ENCODE measurements at regions not wholly inside any gene's neighbourhood (a gene's known extent, or its start where the extent isn't known, plus 50 kb on each side); places are given as distances from the start of the nearest gene placed in this dataset.
"Not testable (repeated sequence)": the region's sequence is repeated elsewhere in the genome, so short reads cannot be mapped to it uniquely, and the experiment has no call there.

DNA sequence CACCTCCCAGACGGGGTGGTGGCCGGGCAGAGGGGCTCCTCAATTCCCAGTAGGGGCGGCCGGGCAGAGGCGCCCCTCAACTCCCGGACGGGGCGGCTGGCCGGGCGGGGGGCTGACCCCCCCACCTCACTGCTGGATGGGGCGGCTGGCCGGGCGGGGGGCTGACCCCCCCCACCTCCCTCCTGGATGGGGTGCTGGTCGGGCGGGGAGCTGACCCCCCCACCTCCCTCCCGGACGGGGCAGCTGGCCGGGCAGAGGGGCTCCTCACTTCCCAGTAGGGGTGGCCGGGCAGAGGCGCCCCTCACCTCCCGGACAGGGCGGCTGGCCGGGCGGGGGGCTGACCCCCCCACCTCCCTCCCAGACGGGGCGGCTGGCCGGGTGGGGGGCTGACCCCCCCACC, 148.8 kb upstream of the CCZ1B start:
- H3K27me3 ChIP-seq (replicated peaks; ENCODE audit: control insufficient read depth, insufficient read depth, low read length); H3K4me1 ChIP-seq; CTCF ChIA-PET; H3K4me3 ChIP-seq (ENCODE audit: low read depth, low read length); H3K9me3 ChIP-seq; H3K36me3 Mint-ChIP-seq (ENCODE audit: insufficient read depth, unreplicated experiment); H3K4me3 Mint-ChIP-seq (ENCODE audit: unreplicated experiment); H3K27me3 Mint-ChIP-seq (ENCODE audit: insufficient read depth, unreplicated experiment); H3K27ac Mint-ChIP-seq (ENCODE audit: unreplicated experiment); DNase-seq; intact Hi-C loops (cut with micrococcal nuclease; ENCODE audit: unreplicated experiment); POLR2A ChIA-PET; BruUV-seq (replicated peaks); H3K36me3 ChIP-seq (ENCODE audit: control insufficient read depth, insufficient read depth, low read length); H3K4me1 Mint-ChIP-seq (ENCODE audit: low read depth, unreplicated experiment): not testable (repeated sequence)
- peaks cover 31% of the 10 kb centered on the region for H3K9me3 Mint-ChIP-seq (ENCODE audit: unreplicated experiment)

DNA sequence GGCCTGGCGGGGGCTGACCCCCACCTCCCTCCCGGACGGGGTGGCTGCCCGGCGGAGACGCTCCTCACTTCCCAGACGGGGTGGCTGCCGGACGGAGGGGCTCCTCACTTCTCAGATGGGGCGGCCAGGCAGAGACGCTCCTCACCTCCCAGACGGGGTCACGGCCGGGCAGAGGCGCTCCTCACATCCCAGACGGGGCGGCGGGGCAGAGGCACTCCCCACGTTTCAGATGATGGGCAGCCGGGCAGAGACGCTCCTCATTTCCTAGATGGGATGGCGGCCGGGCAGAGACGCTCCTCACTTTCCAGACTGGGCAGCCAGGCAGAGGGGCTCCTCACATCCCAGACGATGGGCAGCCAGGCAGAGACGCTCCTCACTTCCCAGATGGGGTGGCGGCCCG, 149.3 kb upstream of the CCZ1B start:
- DNase-seq; CTCF ChIA-PET; H3K4me3 ChIP-seq (ENCODE audit: low read depth, low read length); H3K4me1 ChIP-seq; H3K4me3 Mint-ChIP-seq (ENCODE audit: unreplicated experiment); POLR2A ChIA-PET; H3K9me3 ChIP-seq; intact Hi-C loops (cut with micrococcal nuclease; ENCODE audit: unreplicated experiment); H3K27me3 ChIP-seq (replicated peaks; ENCODE audit: control insufficient read depth, insufficient read depth, low read length); H3K36me3 Mint-ChIP-seq (ENCODE audit: insufficient read depth, unreplicated experiment); H3K36me3 ChIP-seq (ENCODE audit: control insufficient read depth, insufficient read depth, low read length); H3K4me1 Mint-ChIP-seq (ENCODE audit: low read depth, unreplicated experiment); H3K27me3 Mint-ChIP-seq (ENCODE audit: insufficient read depth, unreplicated experiment); H3K27ac Mint-ChIP-seq (ENCODE audit: unreplicated experiment); BruUV-seq (replicated peaks): not testable (repeated sequence)
- peaks cover 31% of the 10 kb centered on the region for H3K9me3 Mint-ChIP-seq (ENCODE audit: unreplicated experiment)

DNA sequence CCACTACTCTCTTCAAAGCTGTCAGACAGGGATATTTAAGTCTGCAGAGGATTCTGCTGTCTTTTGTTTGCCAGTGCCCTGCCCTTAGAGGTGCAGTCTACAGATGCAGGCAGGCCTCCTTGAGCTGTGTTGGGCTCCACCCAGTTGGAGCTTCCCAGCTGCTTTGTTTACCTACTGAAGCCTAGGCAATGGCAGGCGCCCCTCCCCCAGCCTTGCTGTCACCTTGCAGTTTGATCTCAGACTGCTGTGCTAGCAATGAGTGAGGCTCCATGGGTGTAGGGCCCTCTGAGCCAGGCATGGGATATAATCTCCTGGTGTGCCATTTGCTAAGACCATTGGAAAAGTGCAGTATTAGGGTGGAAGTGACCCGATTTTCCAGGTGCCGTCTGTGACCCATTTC, 151.3 kb upstream of the CCZ1B start:
- BruUV-seq (replicated peaks); H3K4me3 ChIP-seq (ENCODE audit: low read depth, low read length); H3K36me3 Mint-ChIP-seq (ENCODE audit: insufficient read depth, unreplicated experiment); H3K27me3 ChIP-seq (replicated peaks; ENCODE audit: control insufficient read depth, insufficient read depth, low read length); H3K27ac Mint-ChIP-seq (ENCODE audit: unreplicated experiment); DNase-seq; H3K9me3 ChIP-seq; H3K4me1 ChIP-seq; H3K4me3 Mint-ChIP-seq (ENCODE audit: unreplicated experiment); CTCF ChIA-PET; POLR2A ChIA-PET; H3K36me3 ChIP-seq (ENCODE audit: control insufficient read depth, insufficient read depth, low read length); H3K27me3 Mint-ChIP-seq (ENCODE audit: insufficient read depth, unreplicated experiment); H3K4me1 Mint-ChIP-seq (ENCODE audit: low read depth, unreplicated experiment); intact Hi-C loops (cut with micrococcal nuclease; ENCODE audit: unreplicated experiment): not testable (repeated sequence)
- peaks cover 30% of the 10 kb centered on the region for H3K9me3 Mint-ChIP-seq (ENCODE audit: unreplicated experiment)

DNA sequence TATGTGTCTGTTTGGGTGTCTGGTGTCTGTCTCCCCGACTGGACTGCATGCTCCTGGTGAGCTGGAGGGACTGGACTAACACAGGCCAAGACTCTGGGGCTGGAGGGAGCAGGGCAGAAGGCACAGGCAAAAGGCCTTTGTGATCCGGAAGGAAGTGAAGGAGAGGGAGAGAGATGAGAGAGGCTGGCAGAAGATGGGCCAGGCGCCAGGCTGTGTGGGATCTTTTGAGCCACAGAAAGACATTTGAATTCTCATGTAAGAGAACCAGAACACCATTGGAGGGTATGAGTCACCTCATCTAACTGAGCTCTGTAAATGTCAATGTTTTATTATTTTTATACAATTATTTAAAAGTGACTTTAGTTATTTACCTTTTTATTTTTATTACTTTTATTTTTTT, 152.3 kb upstream of the CCZ1B start:
- H3K9me3 ChIP-seq; intact Hi-C loops (cut with micrococcal nuclease; ENCODE audit: unreplicated experiment); H3K27me3 ChIP-seq (replicated peaks; ENCODE audit: control insufficient read depth, insufficient read depth, low read length); POLR2A ChIA-PET; H3K36me3 ChIP-seq (ENCODE audit: control insufficient read depth, insufficient read depth, low read length); H3K4me3 Mint-ChIP-seq (ENCODE audit: unreplicated experiment); CTCF ChIA-PET; H3K27me3 Mint-ChIP-seq (ENCODE audit: insufficient read depth, unreplicated experiment); BruUV-seq (replicated peaks); H3K4me1 ChIP-seq; H3K36me3 Mint-ChIP-seq (ENCODE audit: insufficient read depth, unreplicated experiment); H3K4me1 Mint-ChIP-seq (ENCODE audit: low read depth, unreplicated experiment); DNase-seq; H3K27ac Mint-ChIP-seq (ENCODE audit: unreplicated experiment); H3K4me3 ChIP-seq (ENCODE audit: low read depth, low read length): not testable (repeated sequence)
- peaks cover 20% of the 10 kb centered on the region for H3K9me3 Mint-ChIP-seq (ENCODE audit: unreplicated experiment)

DNA sequence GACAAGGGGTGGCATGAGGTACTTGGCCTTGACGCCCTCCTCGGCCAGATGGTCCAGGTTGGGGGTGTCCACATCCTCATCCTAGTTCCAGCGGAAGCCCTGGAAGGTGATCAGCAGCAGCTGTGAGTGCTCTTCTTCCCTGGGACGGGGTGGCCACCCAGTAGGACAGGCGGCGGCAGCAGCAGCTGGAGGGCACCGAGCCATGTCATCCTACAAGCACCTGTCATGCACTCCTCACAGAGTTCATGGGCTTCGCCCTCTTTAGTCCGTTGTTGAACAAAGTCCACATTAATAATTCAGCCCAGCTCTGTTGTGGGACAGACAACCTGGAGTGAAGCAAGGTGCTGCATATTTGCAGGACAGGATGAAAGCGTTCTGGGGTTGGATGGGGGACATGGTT, 153.4 kb upstream of the CCZ1B start:
- H3K4me3 Mint-ChIP-seq (ENCODE audit: unreplicated experiment); H3K4me1 ChIP-seq; H3K27me3 Mint-ChIP-seq (ENCODE audit: insufficient read depth, unreplicated experiment); DNase-seq; CTCF ChIA-PET; H3K4me3 ChIP-seq (ENCODE audit: low read depth, low read length); H3K36me3 Mint-ChIP-seq (ENCODE audit: insufficient read depth, unreplicated experiment); POLR2A ChIA-PET; H3K4me1 Mint-ChIP-seq (ENCODE audit: low read depth, unreplicated experiment); H3K9me3 ChIP-seq; H3K27me3 ChIP-seq (replicated peaks; ENCODE audit: control insufficient read depth, insufficient read depth, low read length); intact Hi-C loops (cut with micrococcal nuclease; ENCODE audit: unreplicated experiment); H3K36me3 ChIP-seq (ENCODE audit: control insufficient read depth, insufficient read depth, low read length); H3K27ac Mint-ChIP-seq (ENCODE audit: unreplicated experiment); BruUV-seq (replicated peaks): not testable (repeated sequence)
- peaks cover 20% of the 10 kb centered on the region for H3K9me3 Mint-ChIP-seq (ENCODE audit: unreplicated experiment)

DNA sequence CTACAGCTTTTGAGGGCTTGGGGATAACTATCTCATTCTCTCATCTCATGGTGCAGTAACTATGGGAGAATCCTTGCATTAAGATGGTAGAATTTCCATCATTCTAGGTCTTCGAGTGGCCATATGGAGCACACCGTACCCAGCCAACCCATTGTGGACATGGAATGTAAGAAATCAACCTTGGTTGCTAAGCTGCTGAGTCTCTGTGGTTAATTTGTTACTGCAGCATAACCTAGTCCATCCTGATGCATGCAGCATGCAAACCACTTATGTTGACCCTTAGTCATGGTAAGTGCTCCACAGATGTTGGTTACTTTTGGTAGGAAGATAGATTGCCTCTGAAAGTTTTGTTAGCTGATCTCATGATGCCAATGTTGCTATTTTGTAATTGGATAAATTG, 156.3 kb upstream of the CCZ1B start:
- CTCF ChIA-PET; H3K27ac Mint-ChIP-seq (ENCODE audit: unreplicated experiment); DNase-seq; H3K36me3 Mint-ChIP-seq (ENCODE audit: insufficient read depth, unreplicated experiment); H3K4me1 Mint-ChIP-seq (ENCODE audit: low read depth, unreplicated experiment); H3K9me3 ChIP-seq; intact Hi-C loops (cut with micrococcal nuclease; ENCODE audit: unreplicated experiment); BruUV-seq (replicated peaks); H3K36me3 ChIP-seq (ENCODE audit: control insufficient read depth, insufficient read depth, low read length); H3K4me3 ChIP-seq (ENCODE audit: low read depth, low read length); H3K27me3 Mint-ChIP-seq (ENCODE audit: insufficient read depth, unreplicated experiment); H3K4me1 ChIP-seq; H3K27me3 ChIP-seq (replicated peaks; ENCODE audit: control insufficient read depth, insufficient read depth, low read length); POLR2A ChIA-PET; H3K4me3 Mint-ChIP-seq (ENCODE audit: unreplicated experiment): not testable (repeated sequence)
- H3K9me3 Mint-ChIP-seq (ENCODE audit: unreplicated experiment) = peaks cover 10% of the 10 kb centered on the region

DNA sequence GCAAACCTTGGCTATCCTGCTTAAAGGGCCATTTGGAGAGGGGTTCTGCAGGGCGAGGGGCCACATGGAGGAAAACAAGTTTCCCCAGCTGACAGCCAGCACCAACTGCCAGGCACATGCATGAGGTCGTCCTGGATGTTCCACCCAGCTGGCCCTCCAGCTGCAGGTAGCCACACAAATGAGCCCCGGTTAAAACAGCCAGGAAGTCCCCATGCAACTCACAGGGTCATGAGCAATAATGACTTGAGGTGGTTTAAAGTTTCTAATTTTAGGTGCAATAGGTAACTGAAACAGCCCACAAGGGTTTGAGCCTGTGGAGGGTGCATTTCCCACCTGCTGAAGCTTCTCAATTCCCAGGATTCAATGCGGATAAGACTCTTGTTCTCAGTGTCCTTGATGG, 160.8 kb upstream of the CCZ1B start:
- BruUV-seq (replicated peaks); H3K36me3 ChIP-seq (ENCODE audit: control insufficient read depth, insufficient read depth, low read length); CTCF ChIA-PET; POLR2A ChIA-PET; H3K4me3 Mint-ChIP-seq (ENCODE audit: unreplicated experiment); intact Hi-C loops (cut with micrococcal nuclease; ENCODE audit: unreplicated experiment); H3K4me3 ChIP-seq (ENCODE audit: low read depth, low read length); H3K27me3 Mint-ChIP-seq (ENCODE audit: insufficient read depth, unreplicated experiment); H3K27me3 ChIP-seq (replicated peaks; ENCODE audit: control insufficient read depth, insufficient read depth, low read length); H3K4me1 ChIP-seq; DNase-seq; H3K9me3 Mint-ChIP-seq (ENCODE audit: unreplicated experiment); H3K9me3 ChIP-seq: not testable (repeated sequence)
- H3K27ac Mint-ChIP-seq (ENCODE audit: unreplicated experiment) = peak overlapping the region; percentile 13
- peaks cover 35% of the 10 kb centered on the region for H3K4me1 Mint-ChIP-seq (ENCODE audit: low read depth, unreplicated experiment)
- H3K36me3 Mint-ChIP-seq (ENCODE audit: insufficient read depth, unreplicated experiment) = peaks cover 15% of the 10 kb centered on the region
